H1 (cell line): ENCODE measurements at regions not wholly inside any gene's neighbourhood (a gene's known extent, or its start where the extent isn't known, plus 50 kb on each side); places are given as distances from the start of the nearest gene placed in this dataset.

Experiments
- CTCF ChIA-PET: fragments of 300-600 bp; sonication (Branson Sonifier 250); formaldehyde crosslinking; loops from one replicate; lab custom pipeline; 2021; ENCODE audit not compliant: partially characterized antibody; lab: Charles Lee
- POLR2A ChIA-PET: fragments of 300-600 bp; sonication (Branson Sonifier 250); formaldehyde crosslinking; loops from one replicate; lab custom pipeline; 2021; ENCODE audit warnings: inconsistent platforms; ENCODE audit not compliant: partially characterized antibody; lab: Charles Lee
- DNase-seq, 2 experiments: peaks; one replicate each; pipeline versions ENCODE4 v3.0.0 to v3.0.0-alpha.2; 2010 to 2022; ENCODE audit warnings: low spot score in 2 of 2, low read depth in 1 of 2, mixed read lengths in 1 of 2
- FAIRE-seq: peaks from 2 replicates; lab custom pipeline; 2011; peaks lifted over from hg19 to GRCh38; lab: Jason Lieb, UNC
- H2AFZ ChIP-seq: 2 replicates; pipeline ENCODE4 v1.8.1; 2012; ENCODE audit warnings: low read length, inconsistent platforms
- H2AK5ac ChIP-seq: 2 replicates; pipeline ENCODE4 v1.6.1; 2013; ENCODE audit warnings: low read depth, low read length
- H2BK120ac ChIP-seq: replicated peaks from 2 replicates; pipeline ENCODE3; 2013; ENCODE audit warnings: low read depth, low read length, inconsistent platforms
- H2BK12ac ChIP-seq: 2 replicates; pipeline ENCODE4 v1.6.1; 2013; ENCODE audit warnings: low read depth, low read length
- H2BK15ac ChIP-seq: 2 replicates; pipeline ENCODE4 v1.6.1; 2013; ENCODE audit warnings: low read length
- H2BK20ac ChIP-seq: 2 replicates; pipeline ENCODE4 v1.6.1; 2013; ENCODE audit warnings: low read length
- H2BK5ac ChIP-seq: 2 replicates; pipeline ENCODE4 v1.6.1; 2013; ENCODE audit warnings: low read depth, low read length
- H3K14ac ChIP-seq: 2 replicates; pipeline ENCODE4 v1.6.1; 2013; ENCODE audit warnings: inconsistent platforms; ENCODE audit not compliant: insufficient read length
- H3K18ac ChIP-seq: 2 replicates; pipeline ENCODE4 v1.6.1; 2013; ENCODE audit warnings: low read length; ENCODE audit errors: extremely low read depth
- H3K23ac ChIP-seq: 2 replicates; pipeline ENCODE4 v1.6.1; 2013; ENCODE audit warnings: inconsistent platforms; ENCODE audit not compliant: insufficient read length
- H3K23me2 ChIP-seq: 2 replicates; pipeline ENCODE4 v1.6.1; 2013; ENCODE audit warnings: low read depth, low read length
- H3K27ac ChIP-seq: 2 replicates; pipeline ENCODE4 v1.6.1; 2011; ENCODE audit warnings: low read depth, low read length, inconsistent platforms
- H3K27me3 ChIP-seq, 4 experiments: replicated peaks in 1 of 4; 1 replicate in 1 of 4; 2 replicates in 3 of 4; pipeline versions ENCODE4 v1.6.1 to v1.8.1; 2011 to 2013; ENCODE audit warnings: low read length in 3 of 4, mild to moderate bottlenecking in 3 of 4, inconsistent platforms in 2 of 4, mixed read lengths in 2 of 4, moderate library complexity in 1 of 4; ENCODE audit not compliant: control insufficient read depth in 3 of 4, insufficient read depth in 3 of 4; ENCODE audit errors: extremely low read depth in 1 of 4
- H3K36me3 ChIP-seq, 4 experiments: 2 replicates each; pipeline versions ENCODE4 v1.6.1 to v1.8.1; 2011 to 2013; ENCODE audit warnings: mild to moderate bottlenecking in 4 of 4, low read length in 3 of 4, moderate library complexity in 2 of 4, control low read depth in 1 of 4, inconsistent platforms in 1 of 4; ENCODE audit not compliant: insufficient read depth in 4 of 4, control insufficient read depth in 2 of 4
- H3K4ac ChIP-seq: replicated peaks from 2 replicates; pipeline ENCODE3; 2013; ENCODE audit warnings: low read length, low read depth, mixed read lengths, inconsistent platforms; ENCODE audit not compliant: insufficient read length
- H3K4me1 ChIP-seq, 4 experiments: replicated peaks in 1 of 4; 1 replicate in 1 of 4; 2 replicates in 3 of 4; pipeline versions ENCODE4 v1.6.1 to v1.8.1; 2011 to 2013; ENCODE audit warnings: low read length in 3 of 4, inconsistent platforms in 2 of 4, mixed read lengths in 1 of 4; ENCODE audit not compliant: insufficient read depth in 4 of 4, control insufficient read depth in 3 of 4
- H3K4me2 ChIP-seq, 2 experiments: 2 replicates each; pipeline versions ENCODE4 v1.6.1 to v1.8.1; 2011 to 2013; ENCODE audit warnings: low read depth in 2 of 2, low read length in 2 of 2, control low read depth in 1 of 2, inconsistent platforms in 1 of 2, mild to moderate bottlenecking in 1 of 2; ENCODE audit not compliant: insufficient read depth in 1 of 2
- H3K4me3 ChIP-seq, 4 experiments: fragments of 200-600, 300-600 bp in 1 of 4; sonication (generic), shearing (Covaris generic), sonication (Bioruptor Twin) in 1 of 4; 2 replicates each; pipeline versions ENCODE4 v1.5.1 to v1.8.1; 2011 to 2016; ENCODE audit warnings: low read length in 4 of 4, low read depth in 3 of 4, control low read depth in 2 of 4, inconsistent platforms in 2 of 4, mild to moderate bottlenecking in 2 of 4, mixed read lengths in 1 of 4, moderate library complexity in 1 of 4; ENCODE audit not compliant: insufficient read depth in 2 of 4; ENCODE audit errors: extremely low read depth in 1 of 4
- H3K56ac ChIP-seq: replicated peaks from 2 replicates; pipeline ENCODE3; 2013; ENCODE audit warnings: low read depth, mild to moderate bottlenecking, mixed read lengths, low read length, inconsistent platforms; ENCODE audit not compliant: insufficient read length
- H3K79me1 ChIP-seq: 2 replicates; pipeline ENCODE4 v1.6.1; 2013; ENCODE audit warnings: low read depth, low read length, control low read depth
- H3K79me2 ChIP-seq, 2 experiments: 2 replicates each; pipeline versions ENCODE4 v1.6.1 to v1.8.1; 2012 to 2013; ENCODE audit warnings: low read length in 2 of 2, mild to moderate bottlenecking in 2 of 2, inconsistent platforms in 1 of 2; ENCODE audit not compliant: insufficient read depth in 2 of 2, control insufficient read depth in 1 of 2
- H3K9ac ChIP-seq, 4 experiments: replicated peaks in 1 of 4; 1 replicate in 1 of 4; 2 replicates in 3 of 4; pipeline versions ENCODE4 v1.6.1 to v1.8.1; 2011 to 2013; ENCODE audit warnings: low read depth in 3 of 4, low read length in 3 of 4, control low read depth in 2 of 4, mild to moderate bottlenecking in 2 of 4, moderate library complexity in 2 of 4, inconsistent platforms in 1 of 4; ENCODE audit errors: extremely low read depth in 1 of 4
- H3K9me3 ChIP-seq, 2 experiments: 2 replicates each; pipeline versions ENCODE4 v1.6.1 to v1.8.1; 2012 to 2013; ENCODE audit warnings: mild to moderate bottlenecking in 2 of 2, moderate library complexity in 2 of 2, control low read depth in 1 of 2, inconsistent platforms in 1 of 2, low read depth in 1 of 2, low read length in 1 of 2, mixed read lengths in 1 of 2; ENCODE audit not compliant: insufficient read depth in 2 of 2
- H4K20me1 ChIP-seq, 2 experiments: replicated peaks in 1 of 2; 2 replicates each; pipeline versions ENCODE3 to v1.8.1; 2011 to 2013; ENCODE audit warnings: inconsistent platforms in 2 of 2, low read length in 2 of 2, mild to moderate bottlenecking in 1 of 2; ENCODE audit not compliant: insufficient read depth in 2 of 2, control insufficient read depth in 1 of 2
- H4K5ac ChIP-seq: 2 replicates; pipeline ENCODE4 v1.6.1; 2013; ENCODE audit warnings: low read length, low read depth, mixed read lengths, inconsistent platforms; ENCODE audit not compliant: insufficient read length
- H4K8ac ChIP-seq: 2 replicates; pipeline ENCODE4 v1.8.0; 2013; ENCODE audit warnings: mild to moderate bottlenecking, moderate library complexity, low read length, inconsistent platforms; ENCODE audit not compliant: insufficient read depth; ENCODE audit errors: extremely low read depth
- H4K91ac ChIP-seq: replicated peaks from 2 replicates; pipeline ENCODE3; 2013; ENCODE audit warnings: low read length, mixed read lengths, inconsistent platforms; ENCODE audit not compliant: insufficient read length
- ATF2 ChIP-seq: IDR thresholded peaks from 2 replicates; pipeline ENCODE4 v1.6.1; 2012; ENCODE audit warnings: low read length, inconsistent platforms
- BACH1 ChIP-seq: IDR thresholded peaks from 2 replicates; pipeline ENCODE4 v1.6.1; 2012; ENCODE audit warnings: low read length, improper control_type of control experiment
- EGR1 ChIP-seq: IDR thresholded peaks from 2 replicates; pipeline ENCODE4 v1.6.1; 2011; ENCODE audit warnings: low read depth, low read length, borderline replicate concordance
- JUN ChIP-seq: IDR thresholded peaks from 2 replicates; pipeline ENCODE4 v1.6.1; 2011; ENCODE audit warnings: low read depth, mild to moderate bottlenecking, improper control_type of control experiment, low read length
- KDM1A ChIP-seq: fragments of 200-600, 300-600 bp; sonication (generic); IDR thresholded peaks from 2 replicates; pipeline ENCODE4 v1.7.1; 2016; ENCODE audit warnings: mild to moderate bottlenecking, low read length, borderline replicate concordance
- KDM5A ChIP-seq: fragments of 200-600 bp; IDR thresholded peaks from 2 replicates; pipeline ENCODE4 v1.7.1; 2012; ENCODE audit warnings: mild to moderate bottlenecking, low read length, inconsistent platforms, mixed read lengths
- PHF8 ChIP-seq: fragments of 200-600 bp; sonication (generic); conservative IDR thresholded peaks from 2 replicates; pipeline ENCODE4 v1.7.1; 2012; ENCODE audit warnings: low read depth, mild to moderate bottlenecking, inconsistent platforms, low read length, moderate library complexity
- POLR2AphosphoS5 ChIP-seq: IDR thresholded peaks from 2 replicates; pipeline ENCODE4 v1.6.1; 2011; ENCODE audit warnings: low read depth, low read length
- SAP30 ChIP-seq: fragments of 300-600 bp; sonication (generic); IDR thresholded peaks from 2 replicates; pipeline ENCODE4 v1.7.1; 2012; ENCODE audit warnings: low read length, moderate library complexity, mild to moderate bottlenecking, inconsistent platforms; ENCODE audit not compliant: insufficient read depth, insufficient replicate concordance
- SIN3A ChIP-seq, 2 experiments: IDR thresholded peaks in 1 of 2; conservative IDR thresholded peaks in 1 of 2; 2 replicates each; pipeline ENCODE4 v1.6.1; 2011 to 2012; ENCODE audit warnings: low read length in 2 of 2, improper control_type of control experiment in 1 of 2, low read depth in 1 of 2, mild to moderate bottlenecking in 1 of 2
- SP2 ChIP-seq: IDR thresholded peaks from 2 replicates; pipeline ENCODE4 v1.6.1; 2012; ENCODE audit warnings: mild to moderate bottlenecking, low read length, inconsistent platforms
- YY1 ChIP-seq: IDR thresholded peaks from 2 replicates; pipeline ENCODE4 v1.6.1; 2011; ENCODE audit warnings: low read depth, mild to moderate bottlenecking, low read length
- WGBS, 2 experiments: shearing (Covaris generic) in 1 of 2; methylation state at CpG; one replicate each; pipeline versions ENCODE4 v1.1.6 to v1.1.7; 2013 to 2015; ENCODE audit warnings: low lambda C conversion rate in 2 of 2, mixed read lengths in 2 of 2, inconsistent platforms in 1 of 2, low coverage in 1 of 2, missing lambda C conversion rate in 1 of 2; ENCODE audit not compliant: insufficient replicate concordance in 2 of 2, insufficient coverage in 1 of 2, insufficient read length in 1 of 2; ENCODE audit errors: extremely low coverage in 1 of 2, missing lambda C conversion rate in 1 of 2; 5-methylcytosine and 5-hydroxymethylcytosine counted together

DNA sequence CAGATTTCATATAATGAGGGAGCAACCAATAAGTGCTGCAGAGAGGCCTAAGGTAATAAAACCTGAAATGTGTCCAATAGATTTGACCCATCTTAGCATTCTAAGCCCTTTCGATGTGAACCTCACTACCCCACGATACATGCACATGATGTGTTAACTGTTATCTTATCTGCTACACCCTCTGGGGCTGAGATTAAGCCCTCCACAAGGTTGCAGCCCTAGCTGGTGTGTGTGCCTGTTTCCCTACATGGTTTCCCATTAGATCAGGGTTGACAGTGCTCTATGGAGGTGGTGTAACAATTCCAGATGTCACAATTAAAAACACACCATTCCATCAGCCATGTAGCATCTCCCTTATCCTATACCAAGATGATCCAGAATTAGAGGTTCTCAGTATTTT, 68.9 kb upstream of the THSD7B start:
- H2BK12ac ChIP-seq, result no peak overlapping the region
- WGBS, 2 experiments, result 88% methylated on average over 2 of the region's 2 CpGs; no CpG with 5 or more reads in 1 of the 2 experiments
- H3K23me2 ChIP-seq, result no peaks in the 10 kb centered on the region
- H3K4me3 ChIP-seq, result no peak overlapping the region
- H4K5ac ChIP-seq, result no peak overlapping the region
- H4K91ac ChIP-seq, result no peak overlapping the region
- POLR2A ChIA-PET, result no interaction called here
- H3K14ac ChIP-seq, result no peak overlapping the region
- DNase-seq (no peak), FAIRE-seq (no peak)
- H4K8ac ChIP-seq, result no peak overlapping the region
- no peaks in the 10 kb centered on the region for H3K36me3 ChIP-seq
- H2BK15ac ChIP-seq, result no peak overlapping the region
- no peaks in the 10 kb centered on the region; a peak in 1 of 7 replicates for H3K4me1 ChIP-seq
- no peak overlapping the region for H3K23ac ChIP-seq
- H4K20me1 ChIP-seq, result no peaks in the 10 kb centered on the region
- H3K4ac ChIP-seq, result no peak overlapping the region
- H3K27me3 ChIP-seq, result no peaks in the 10 kb centered on the region
- H2BK5ac ChIP-seq, result no peak overlapping the region
- H3K56ac ChIP-seq, result no peak overlapping the region
- CTCF ChIA-PET, result no interaction called here
- no peaks in the 10 kb centered on the region for H3K79me2 ChIP-seq
- H2BK120ac ChIP-seq, result no peak overlapping the region
- no peak overlapping the region for H3K9ac ChIP-seq
- no peak overlapping the region for H2AFZ ChIP-seq
- no peak overlapping the region for H3K4me2 ChIP-seq
- no peak overlapping the region for H2AK5ac ChIP-seq
- H3K79me1 ChIP-seq, result no peaks in the 10 kb centered on the region
- H3K9me3 ChIP-seq, result peaks cover 0 to 8% of the 10 kb centered on the region in 2 experiments; a peak in 2 of 4 replicates
- no peak overlapping the region for H2BK20ac ChIP-seq
- no peak overlapping the region for H3K18ac ChIP-seq
- TF ChIP-seq KDM1A (no peak), EGR1 (no peak), ATF2 (no peak), POLR2AphosphoS5 (no peak), JUN (no peak), KDM5A (no peak), YY1 (no peak), SP2 (no peak), SAP30 (no peak), PHF8 (no peak), SIN3A (conservative IDR thresholded peaks at IDR 0.05 in 1 of 2, IDR thresholded peaks at IDR 0.05 in 1 of 2; ENCODE audit: low read depth in 1 of 2, low read length in 2 of 2) (no peak), BACH1 (no peak)
- no peak overlapping the region for H3K27ac ChIP-seq
